ENCODE measurements at regions not wholly inside any gene's neighbourhood (a gene's known extent, or its start where the extent isn't known, plus 50 kb on each side); places are given as distances from the start of the nearest gene placed in this dataset.

GRCh38 chr3:76815561-76815960 lies 224.3 kb upstream of the ROBO2 start:
- TF ChIP-seq, protein P1, sequence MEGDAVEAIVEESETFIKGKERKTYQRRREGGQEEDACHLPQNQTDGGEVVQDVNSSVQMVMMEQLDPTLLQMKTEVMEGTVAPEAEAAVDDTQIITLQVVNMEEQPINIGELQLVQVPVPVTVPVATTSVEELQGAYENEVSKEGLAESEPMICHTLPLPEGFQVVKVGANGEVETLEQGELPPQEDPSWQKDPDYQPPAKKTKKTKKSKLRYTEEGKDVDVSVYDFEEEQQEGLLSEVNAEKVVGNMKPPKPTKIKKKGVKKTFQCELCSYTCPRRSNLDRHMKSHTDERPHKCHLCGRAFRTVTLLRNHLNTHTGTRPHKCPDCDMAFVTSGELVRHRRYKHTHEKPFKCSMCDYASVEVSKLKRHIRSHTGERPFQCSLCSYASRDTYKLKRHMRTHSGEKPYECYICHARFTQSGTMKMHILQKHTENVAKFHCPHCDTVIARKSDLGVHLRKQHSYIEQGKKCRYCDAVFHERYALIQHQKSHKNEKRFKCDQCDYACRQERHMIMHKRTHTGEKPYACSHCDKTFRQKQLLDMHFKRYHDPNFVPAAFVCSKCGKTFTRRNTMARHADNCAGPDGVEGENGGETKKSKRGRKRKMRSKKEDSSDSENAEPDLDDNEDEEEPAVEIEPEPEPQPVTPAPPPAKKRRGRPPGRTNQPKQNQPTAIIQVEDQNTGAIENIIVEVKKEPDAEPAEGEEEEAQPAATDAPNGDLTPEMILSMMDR (conservative IDR thresholded peaks at IDR 0.05; ENCODE audit: low read depth, low read length), result no peak
- TF ChIP-seq EZH2phosphoT487 (IDR thresholded peaks at IDR 0.05; ENCODE audit: borderline replicate concordance, low read length) (no peak), EZH2 (IDR thresholded peaks at IDR 0.05; ENCODE audit: low read length, unreplicated experiment) (no peak)
